ENCODE measurements at regions not wholly inside any gene's neighbourhood (a gene's known extent, or its start where the extent isn't known, plus 50 kb on each side); places are given as distances from the start of the nearest gene placed in this dataset.

DNA sequence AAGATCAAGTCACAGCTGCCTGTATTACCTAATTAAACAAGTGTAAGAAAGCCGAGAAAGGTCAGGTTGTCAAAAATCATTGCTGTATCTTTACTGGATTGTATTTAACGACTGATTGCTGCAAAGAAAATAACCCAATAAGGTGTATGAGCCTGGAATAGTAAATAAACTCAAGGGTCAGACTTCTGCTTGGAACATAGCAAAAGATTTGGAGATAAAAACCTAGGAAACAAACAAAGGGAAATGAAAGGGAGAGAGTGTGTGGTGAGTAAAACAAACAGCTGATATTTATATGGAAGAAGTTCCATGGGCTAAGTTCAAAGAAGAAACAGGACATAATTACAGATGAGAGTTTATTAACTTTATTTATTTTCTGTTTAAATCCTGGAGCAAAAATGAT is 354.0 kb downstream of the TLR4 start:
- ChIA-PET RAD21 (ENCODE audit: unreplicated experiment) (no interaction called here), CTCF (no interaction called here)
- intact Hi-C loops (cut with micrococcal nuclease; ENCODE audit: unreplicated experiment), result no loop called here

More for the DNA sequence above, 354.0 kb downstream of the TLR4 start:
- Histone ChIP-seq H3K9me3 (replicated peaks; ENCODE audit: control insufficient read depth, insufficient read depth, low read length) (no peaks in the 10 kb centered on the region), H3K27me3 (replicated peaks in 1 of 2; ENCODE audit: control insufficient read depth in 2 of 2, insufficient read depth in 2 of 2, low read length in 1 of 2) (no peaks in the 10 kb centered on the region), H3K4me2 (ENCODE audit: control insufficient read depth, insufficient read depth) (no peak overlapping the region), H3K4me3 (no peak overlapping the region), H3K4me1 (ENCODE audit: control insufficient read depth, insufficient read depth, low read length) (no peaks in the 10 kb centered on the region), H4K20me1 (ENCODE audit: control insufficient read depth, insufficient read depth) (no peaks in the 10 kb centered on the region), H3K79me2 (ENCODE audit: control insufficient read depth, insufficient read depth, low read length) (no peaks in the 10 kb centered on the region), H3K36me3 (ENCODE audit: control insufficient read depth in 2 of 2, insufficient read depth in 2 of 2, low read length in 1 of 2) (no peaks in the 10 kb centered on the region), H2AFZ (ENCODE audit: control insufficient read depth, low read depth, low read length) (no peak overlapping the region), H3K9ac (ENCODE audit: control insufficient read depth, insufficient read depth, low read length) (no peak overlapping the region), H3K27ac (ENCODE audit: control insufficient read depth, insufficient read depth) (no peak overlapping the region)
- SMC1A ChIA-PET (ENCODE audit: uncharacterized antibody, unreplicated experiment), result interaction anchor here (0.6 kb wide), 1 partner anchor 44 kb away, joined by 3 read pairs; no protein-coding TSS in a partner anchor
- POLR2A ChIA-PET, result no interaction called here
- DNase-seq (ENCODE audit: low read depth, low spot score) (no peak), ATAC-seq (no peak), FAIRE-seq (no peak)
- no TSS peak for BruUV-seq (replicated peaks)
- TF ChIP-seq TCF12 (IDR thresholded peaks at IDR 0.05; ENCODE audit: low read depth, low read length) (no peak), BCLAF1 (IDR thresholded peaks at IDR 0.05) (no peak), CHD1 (IDR thresholded peaks at IDR 0.05; ENCODE audit: low read depth, low read length) (no peak), EED (IDR thresholded peaks at IDR 0.05; ENCODE audit: low read depth) (no peak)
- in situ Hi-C loops (cut with MboI), result no loop called here
- WGBS (ENCODE audit: insufficient coverage, insufficient replicate concordance, low lambda C conversion rate, missing lambda C conversion rate), result 27% methylated on average over 2 of the region's 2 CpGs

Data from GM12878 (cell line).